Occipital lobe (tissue), 1 donor: ENCODE measurements at regions not wholly inside any gene's neighbourhood (a gene's known extent, or its start where the extent isn't known, plus 50 kb on each side); places are given as distances from the start of the nearest gene placed in this dataset.
"Not testable (repeated sequence)": the region's sequence is repeated elsewhere in the genome, so short reads cannot be mapped to it uniquely, and the experiment has no call there.

ENCODE experiments used
- DNase-seq: peaks from one replicate; lab custom pipeline; 2025; lab: John Stamatoyannopoulos, UW

GRCh38 chr2:129833465-129833864, 146.0 kb upstream of the RAB6C start:
- DNase-seq: not testable (repeated sequence)

- no peak for DNase-seq
Observed at GRCh38 chr2:129847043-129847442, 132.4 kb upstream of the RAB6C start.

GRCh38 chr2:129849559-129850160, 129.8 kb upstream of the RAB6C start:
- no peak for DNase-seq

GRCh38 chr2:129857200-129857599, 122.3 kb upstream of the RAB6C start:
- no peak for DNase-seq

GRCh38 chr2:129859175-129859574, 120.3 kb upstream of the RAB6C start:
- DNase-seq: no peak

GRCh38 chr2:129860088-129860487, 119.4 kb upstream of the RAB6C start:
- no peak for DNase-seq

GRCh38 chr2:129861666-129862288, 117.7 kb upstream of the RAB6C start:
- no peak for DNase-seq

GRCh38 chr2:129862668-129863067, 116.8 kb upstream of the RAB6C start:
- DNase-seq: no peak

GRCh38 chr2:129863350-129863749, 116.1 kb upstream of the RAB6C start:
- DNase-seq: no peak

- no peak for DNase-seq
Observed at GRCh38 chr2:129864719-129865118, 114.7 kb upstream of the RAB6C start.

- DNase-seq: no peak
Observed at GRCh38 chr2:129865976-129866375, 113.5 kb upstream of the RAB6C start.

GRCh38 chr2:129866391-129866790, 113.1 kb upstream of the RAB6C start:
- DNase-seq: no peak

GRCh38 chr2:129868151-129868550, 111.3 kb upstream of the RAB6C start:
- DNase-seq: no peak

GRCh38 chr2:129870685-129871241, 108.7 kb upstream of the RAB6C start:
- DNase-seq: no peak

- no peak for DNase-seq
Observed at GRCh38 chr2:129872446-129872845, 107.0 kb upstream of the RAB6C start.

- DNase-seq: peak; percentile 7
Observed at GRCh38 chr2:129876541-129876940, 102.9 kb upstream of the RAB6C start.

GRCh38 chr2:129877289-129877741, 102.2 kb upstream of the RAB6C start:
- DNase-seq: peak; percentile 90

- DNase-seq: peak; percentile 80
Observed at GRCh38 chr2:129877795-129878775, 101.4 kb upstream of the RAB6C start.

GRCh38 chr2:129879614-129880180, 99.8 kb upstream of the RAB6C start:
- DNase-seq: no peak

GRCh38 chr2:129880309-129880708, 99.2 kb upstream of the RAB6C start:
- DNase-seq: no peak

GRCh38 chr2:129880971-129881370, 98.5 kb upstream of the RAB6C start:
- DNase-seq: no peak
